HepG2 (cell line): ENCODE measurements at regions not wholly inside any gene's neighbourhood (a gene's known extent, or its start where the extent isn't known, plus 50 kb on each side); places are given as distances from the start of the nearest gene placed in this dataset.

Experiments used
- ATAC-seq: fragments of 200-7000 bp; cut with Tn5 transposase; 3 replicates; pipeline ENCODE4 v1.9.1; 2020; ENCODE audit warnings: mild to moderate bottlenecking, moderate library complexity
- BruUV-seq: library from RNA; stranded (reverse); fragments of 400-500 nt; replicated peaks from 2 replicates; lab custom pipeline; 2021; lab: Mats Ljungman, UMichigan
- CTCF ChIA-PET: fragments of 300-600 bp; formaldehyde crosslinking; extraction: SDS; loops from one replicate; lab custom pipeline; 2021; ENCODE audit warnings: low total read pairs, inconsistent platforms, low intra/inter-chr PET ratio; lab: Yijun Ruan, JAX
- POLR2A ChIA-PET: fragments of 350-600 bp; sonication (Branson Sonifier 250); formaldehyde crosslinking; loops from one replicate; lab custom pipeline; 2020; ENCODE audit warnings: antibody characterized with exemption, inconsistent platforms; lab: Yijun Ruan, JAX
- DNase-seq: peaks from one replicate; pipeline ENCODE4 v3.0.0-alpha.2; 2015; ENCODE audit warnings: low spot score
- FAIRE-seq: peaks from 3 replicates; lab custom pipeline; 2011; peaks lifted over from hg19 to GRCh38; lab: Jason Lieb, UNC
- H2AFZ ChIP-seq: one replicate; pipeline ENCODE4 v1.6.1; 2011; ENCODE audit warnings: low read length, inconsistent platforms
- H3K27ac ChIP-seq: fragments of 300-600 bp; 3 replicates; pipeline ENCODE4 v1.8.0; 2011; ENCODE audit warnings: mixed run types, mild to moderate bottlenecking, mixed read lengths, low read length, inconsistent platforms; ENCODE audit not compliant: insufficient read depth; ENCODE audit errors: extremely low read length
- H3K27me3 ChIP-seq, 2 experiments: fragments of 200-600 bp in 1 of 2; 2 replicates in 1 of 2; 3 replicates in 1 of 2; pipeline versions ENCODE4 v1.6.0 to v1.8.0; 2011; ENCODE audit warnings: low read length in 2 of 2, mild to moderate bottlenecking in 2 of 2, moderate library complexity in 2 of 2, inconsistent platforms in 1 of 2; ENCODE audit not compliant: insufficient read depth in 2 of 2, control insufficient read depth in 1 of 2
- H3K36me3 ChIP-seq, 2 experiments: fragments of 200-600 bp in 1 of 2; replicated peaks in 1 of 2; 2 replicates in 1 of 2; 3 replicates in 1 of 2; pipeline versions ENCODE4 v1.5.1 to v1.8.0; 2011; ENCODE audit warnings: low read length in 2 of 2, inconsistent platforms in 1 of 2; ENCODE audit not compliant: insufficient read depth in 2 of 2, control insufficient read depth in 1 of 2
- H3K4me1 ChIP-seq: 2 replicates; pipeline ENCODE4 v1.5.1; 2012; ENCODE audit warnings: low read length, inconsistent platforms; ENCODE audit not compliant: insufficient read depth
- H3K4me2 ChIP-seq: 2 replicates; pipeline ENCODE4 v1.6.0; 2011; ENCODE audit warnings: low read depth, low read length, inconsistent platforms
- H3K4me3 ChIP-seq, 3 experiments: fragments of 200-600 bp in 1 of 3; sonication (generic), shearing (Covaris generic) in 1 of 3; replicated peaks in 1 of 3; 2 replicates each; pipeline ENCODE4 v1.5.1; 2011 to 2016; ENCODE audit warnings: low read length in 3 of 3, inconsistent platforms in 2 of 3, low read depth in 2 of 3, mild to moderate bottlenecking in 2 of 3, control low read depth in 1 of 3, mixed read lengths in 1 of 3; ENCODE audit not compliant: insufficient read depth in 1 of 3
- H3K79me2 ChIP-seq: one replicate; pipeline ENCODE4 v1.6.1; 2011; ENCODE audit warnings: low read length, inconsistent platforms; ENCODE audit not compliant: insufficient read depth
- H3K9ac ChIP-seq: 2 replicates; pipeline ENCODE4 v1.6.0; 2011; ENCODE audit warnings: mild to moderate bottlenecking, low read depth, low read length, inconsistent platforms; ENCODE audit not compliant: insufficient read depth
- H3K9me3 ChIP-seq: 2 replicates; pipeline ENCODE4 v1.5.1; 2012; ENCODE audit warnings: mild to moderate bottlenecking, low read length
- H4K20me1 ChIP-seq: 2 replicates; pipeline ENCODE4 v1.6.0; 2011; ENCODE audit warnings: inconsistent platforms, mild to moderate bottlenecking, low read length, moderate library complexity; ENCODE audit not compliant: insufficient read depth
- AKAP8 ChIP-seq: sonication (generic); formaldehyde crosslinking; IDR thresholded peaks from 2 replicates; pipeline ENCODE4 v1.5.1; 2020; ENCODE audit warnings: mild to moderate bottlenecking, missing genetic modification reagents
- DMAP1 ChIP-seq: IDR thresholded peaks from 2 replicates; pipeline ENCODE4 v1.6.1; 2016
- FOXP4 ChIP-seq: sonication (generic); formaldehyde crosslinking; IDR thresholded peaks from 2 replicates; pipeline ENCODE4 v1.4.0; 2020; ENCODE audit warnings: missing genetic modification reagents
- GABPA ChIP-seq, 2 experiments: IDR thresholded peaks; 2 replicates each; pipeline ENCODE4 v1.6.1; 2011 to 2016; ENCODE audit warnings: low read depth in 2 of 2, low read length in 1 of 2, missing biosample characterization in 1 of 2, missing genetic modification characterization in 1 of 2
- HES4 ChIP-seq: sonication (generic); formaldehyde crosslinking; IDR thresholded peaks from 2 replicates; pipeline ENCODE4 v1.9.0; 2021; ENCODE audit warnings: mild to moderate bottlenecking, missing genetic modification reagents, borderline replicate concordance
- IRX3 ChIP-seq: sonication (generic); formaldehyde crosslinking; IDR thresholded peaks from 2 replicates; pipeline ENCODE4 v1.8.1; 2023; ENCODE audit warnings: mild to moderate bottlenecking, low read depth, missing genetic modification reagents, borderline replicate concordance
- ISL2 ChIP-seq: sonication (generic); formaldehyde crosslinking; IDR thresholded peaks from 2 replicates; pipeline ENCODE4 v1.5.0; 2020; ENCODE audit warnings: missing genetic modification reagents
- NFIB ChIP-seq: sonication (generic); formaldehyde crosslinking; IDR thresholded peaks from 2 replicates; pipeline ENCODE4 v1.9.0; 2021; ENCODE audit warnings: missing genetic modification reagents, mild to moderate bottlenecking, borderline replicate concordance
- ZBTB20 ChIP-seq: sonication (generic); formaldehyde crosslinking; IDR thresholded peaks from 2 replicates; pipeline ENCODE4 v1.8.1; 2023; ENCODE audit warnings: missing genetic modification reagents, low read depth, mild to moderate bottlenecking, borderline replicate concordance
- ZNF564 ChIP-seq: sonication (generic); formaldehyde crosslinking; IDR thresholded peaks from 2 replicates; pipeline ENCODE4 v1.8.1; 2023; ENCODE audit warnings: mild to moderate bottlenecking, missing genetic modification reagents
- ZNF781 ChIP-seq: sonication (generic); formaldehyde crosslinking; IDR thresholded peaks from 2 replicates; pipeline ENCODE4 v1.5.1; 2020; ENCODE audit warnings: borderline replicate concordance, mild to moderate bottlenecking, missing genetic modification reagents; ENCODE audit errors: not compliant biosample characterization
- ZNF790 ChIP-seq: sonication (generic); formaldehyde crosslinking; IDR thresholded peaks from 2 replicates; pipeline ENCODE4 v1.8.0; 2022; ENCODE audit warnings: missing genetic modification reagents, mild to moderate bottlenecking, borderline replicate concordance
- WGBS: methylation state at CpG from one replicate; pipeline ENCODE4 v1.1.6; 2017; ENCODE audit warnings: low lambda C conversion rate; 5-methylcytosine and 5-hydroxymethylcytosine counted together
- in situ Hi-C: cut with HindIII; loops from 2 replicates; pipeline ENCODE4 v1.10.0; 2017; ENCODE audit warnings: low pct_unique_long_range_greater_than_20kb; ENCODE audit not compliant: extremely low pct_ligation_motif_present
- intact Hi-C: fragments of 100-400 bp; cut with micrococcal nuclease; formaldehyde crosslinking; loops from one replicate; pipeline ENCODE4 v1.10.0; 2022; ENCODE audit not compliant: unreplicated experiment

- no peak for FAIRE-seq
- BruUV-seq: no TSS peak
- ChIA-PET POLR2A (no interaction called here), CTCF (no interaction called here)
- no peaks in the 10 kb centered on the region for H3K36me3 ChIP-seq
- H4K20me1 ChIP-seq: no peaks in the 10 kb centered on the region
- H3K4me2 ChIP-seq: no peak overlapping the region
- no peak overlapping the region for H3K27ac ChIP-seq
- 20% methylated on average over 5 of the region's 5 CpGs for WGBS
- intact Hi-C loops: no loop called here
- H3K9me3 ChIP-seq: no peaks in the 10 kb centered on the region
- H3K79me2 ChIP-seq: no peaks in the 10 kb centered on the region
- no peaks in the 10 kb centered on the region for H3K4me1 ChIP-seq
- H3K4me3 ChIP-seq: no peak overlapping the region
- no peak for ATAC-seq
- H2AFZ ChIP-seq: no peak overlapping the region
- TF ChIP-seq ZNF564 (no peak), ISL2 (no peak), ZNF790 (CRISPR knock-in tag) (no peak), HES4 (CRISPR knock-in tag) (no peak), IRX3 (CRISPR knock-in tag) (no peak), ZBTB20 (no peak), FOXP4 (CRISPR knock-in tag) (no peak), NFIB (CRISPR knock-in tag) (no peak), ZNF781 (CRISPR knock-in tag) (no peak), AKAP8 (CRISPR knock-in tag) (no peak), GABPA (IDR thresholded peaks at IDR 0.05; ENCODE audit: low read depth, low read length) (no peak), GABPA (CRISPR knock-in tag; IDR thresholded peaks at IDR 0.05; ENCODE audit: low read depth) (no peak), DMAP1 (CRISPR knock-in tag) (no peak)
- in situ Hi-C loops: no loop called here
- no peaks in the 10 kb centered on the region for H3K27me3 ChIP-seq
- no peak overlapping the region for H3K9ac ChIP-seq
- no peak for DNase-seq
Observed at GRCh38 chr11:91261513-91261912, 963.1 kb upstream of the FAT3 start.
